ENCODE measurements at regions not wholly inside any gene's neighbourhood (a gene's known extent, or its start where the extent isn't known, plus 50 kb on each side); places are given as distances from the start of the nearest gene placed in this dataset.

DNA sequence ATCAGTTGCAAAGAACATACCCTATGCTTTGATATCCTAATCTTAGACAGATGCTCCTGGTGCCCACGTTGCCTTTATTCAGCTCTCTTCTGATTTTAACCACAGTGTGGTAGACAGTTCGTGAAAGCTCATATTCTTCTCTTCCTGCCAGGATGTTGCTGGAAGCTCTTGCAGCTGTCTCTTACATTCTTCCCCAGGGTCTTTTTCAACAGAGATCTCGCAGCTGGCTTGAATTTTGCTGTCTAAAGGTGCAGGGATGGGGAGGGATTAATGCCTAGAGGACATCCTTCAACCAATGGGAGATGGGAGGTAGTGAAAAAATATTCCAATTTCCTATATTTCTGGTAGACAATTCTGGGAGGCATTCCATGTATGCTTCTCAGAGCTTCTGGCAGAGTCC, 150.0 kb upstream of the APP start (continued):
- no peak for TF ChIP-seq CEBPG (CRISPR knock-in tag; IDR thresholded peaks at IDR 0.05)
- no peak for TF ChIP-seq CEBPG (tag; conservative IDR thresholded peaks at IDR 0.05 in 1 of 2, IDR thresholded peaks at IDR 0.05 in 1 of 2)
- no peak for TF ChIP-seq ZNF444 (CRISPR knock-in tag; IDR thresholded peaks at IDR 0.05)
- no peak for TF ChIP-seq HDAC8 (tag; IDR thresholded peaks at IDR 0.05)
- no peak for TF ChIP-seq ZNF174 (CRISPR knock-in tag; IDR thresholded peaks at IDR 0.05)
- TF ChIP-seq MTA1 (IDR thresholded peaks at IDR 0.05; ENCODE audit: borderline replicate concordance), result no peak
- no peak for TF ChIP-seq KDM5B (IDR thresholded peaks at IDR 0.05; ENCODE audit: insufficient replicate concordance, low read depth, low read length)
- no peak for TF ChIP-seq ZBTB17 (CRISPR knock-in tag; IDR thresholded peaks at IDR 0.05)
- no peak for TF ChIP-seq PHF20 (IDR thresholded peaks at IDR 0.05; ENCODE audit: partially characterized antibody)
- TF ChIP-seq, protein P1, sequence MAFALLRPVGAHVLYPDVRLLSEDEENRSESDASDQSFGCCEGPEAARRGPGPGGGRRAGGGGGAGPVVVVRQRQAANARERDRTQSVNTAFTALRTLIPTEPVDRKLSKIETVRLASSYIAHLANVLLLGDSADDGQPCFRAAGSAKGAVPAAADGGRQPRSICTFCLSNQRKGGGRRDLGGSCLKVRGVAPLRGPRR (CRISPR knock-in tag; IDR thresholded peaks at IDR 0.05), result no peak
- TF ChIP-seq SMAD2 (IDR thresholded peaks at IDR 0.05; ENCODE audit: low read depth, low read length), result no peak

DNA sequence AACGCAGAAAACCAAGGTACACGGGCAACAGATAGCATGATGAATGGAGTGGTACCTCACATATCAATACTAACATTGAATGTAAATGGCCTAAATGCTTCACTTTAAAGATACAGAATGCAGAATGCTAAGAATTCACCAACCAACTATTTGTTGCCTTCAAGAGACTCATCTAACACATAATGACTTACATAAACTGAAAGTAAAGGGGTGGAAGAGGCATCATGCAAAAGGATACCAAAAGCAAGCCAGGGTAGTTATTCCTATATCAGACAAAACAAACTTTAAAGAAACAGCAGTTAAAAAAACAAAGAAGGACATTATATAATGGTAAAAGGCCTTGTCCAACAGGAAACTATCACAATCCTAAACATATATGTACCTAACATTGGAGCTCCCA, 137.1 kb upstream of the APP start:
- Histone ChIP-seq H3K27ac (ENCODE audit: extremely low read depth, low read depth, low read length) (no peak overlapping the region), H3K9me3 (replicated peaks; ENCODE audit: control insufficient read depth, insufficient read depth, low read depth, low read length) (peaks cover 2% of the 10 kb centered on the region; the same call in 1 of the 2 replicates), H3K4me3 (no peak overlapping the region), H2AFZ (ENCODE audit: low read depth, low read length) (no peak overlapping the region), H3K27me3 (ENCODE audit: control insufficient read depth in 2 of 2, insufficient read depth in 2 of 2, low read length in 2 of 2) (no peaks in the 10 kb centered on the region), H3K79me2 (ENCODE audit: control insufficient read depth, insufficient read depth, low read length) (no peaks in the 10 kb centered on the region), H3K9ac (ENCODE audit: insufficient read depth in 1 of 2, low read depth in 2 of 2, low read length in 2 of 2) (no peak overlapping the region), H3K9me1 (ENCODE audit: control insufficient read depth, insufficient read depth, low read length) (no peaks in the 10 kb centered on the region), H3K4me1 (replicated peaks in 1 of 2; ENCODE audit: control insufficient read depth in 2 of 2, insufficient read depth in 2 of 2, low read length in 2 of 2) (no peaks in the 10 kb centered on the region), H3K36me3 (ENCODE audit: control insufficient read depth, insufficient read depth, low read length) (no peaks in the 10 kb centered on the region), H4K20me1 (replicated peaks; ENCODE audit: control insufficient read depth, insufficient read depth, low read length) (no peaks in the 10 kb centered on the region), H3K4me2 (ENCODE audit: insufficient read depth, low read length) (no peak overlapping the region)
- in situ Hi-C loops (cut with MboI) (no loop called here), intact Hi-C loops (cut with micrococcal nuclease) (no loop called here)
- BruUV-seq (replicated peaks), result no TSS peak
- WGBS (ENCODE audit: insufficient coverage, low coverage, missing lambda C conversion rate), result 0% methylated on average over 2 of the region's 2 CpGs
- TF ChIP-seq XRCC3 (IDR thresholded peaks at IDR 0.05), result no peak
- no peak for TF ChIP-seq FOS (IDR thresholded peaks at IDR 0.05; ENCODE audit: extremely low read depth, insufficient read length)
- no peak for TF ChIP-seq SIN3B (IDR thresholded peaks at IDR 0.05; ENCODE audit: low read depth)
- no peak for TF ChIP-seq TAL1 (IDR thresholded peaks at IDR 0.05)
- TF ChIP-seq EP300 (IDR thresholded peaks at IDR 0.05; ENCODE audit: low read length), result no peak
- no peak for TF ChIP-seq JUNB (CRISPR knock-in tag; conservative IDR thresholded peaks at IDR 0.05)
- TF ChIP-seq, protein P2, sequence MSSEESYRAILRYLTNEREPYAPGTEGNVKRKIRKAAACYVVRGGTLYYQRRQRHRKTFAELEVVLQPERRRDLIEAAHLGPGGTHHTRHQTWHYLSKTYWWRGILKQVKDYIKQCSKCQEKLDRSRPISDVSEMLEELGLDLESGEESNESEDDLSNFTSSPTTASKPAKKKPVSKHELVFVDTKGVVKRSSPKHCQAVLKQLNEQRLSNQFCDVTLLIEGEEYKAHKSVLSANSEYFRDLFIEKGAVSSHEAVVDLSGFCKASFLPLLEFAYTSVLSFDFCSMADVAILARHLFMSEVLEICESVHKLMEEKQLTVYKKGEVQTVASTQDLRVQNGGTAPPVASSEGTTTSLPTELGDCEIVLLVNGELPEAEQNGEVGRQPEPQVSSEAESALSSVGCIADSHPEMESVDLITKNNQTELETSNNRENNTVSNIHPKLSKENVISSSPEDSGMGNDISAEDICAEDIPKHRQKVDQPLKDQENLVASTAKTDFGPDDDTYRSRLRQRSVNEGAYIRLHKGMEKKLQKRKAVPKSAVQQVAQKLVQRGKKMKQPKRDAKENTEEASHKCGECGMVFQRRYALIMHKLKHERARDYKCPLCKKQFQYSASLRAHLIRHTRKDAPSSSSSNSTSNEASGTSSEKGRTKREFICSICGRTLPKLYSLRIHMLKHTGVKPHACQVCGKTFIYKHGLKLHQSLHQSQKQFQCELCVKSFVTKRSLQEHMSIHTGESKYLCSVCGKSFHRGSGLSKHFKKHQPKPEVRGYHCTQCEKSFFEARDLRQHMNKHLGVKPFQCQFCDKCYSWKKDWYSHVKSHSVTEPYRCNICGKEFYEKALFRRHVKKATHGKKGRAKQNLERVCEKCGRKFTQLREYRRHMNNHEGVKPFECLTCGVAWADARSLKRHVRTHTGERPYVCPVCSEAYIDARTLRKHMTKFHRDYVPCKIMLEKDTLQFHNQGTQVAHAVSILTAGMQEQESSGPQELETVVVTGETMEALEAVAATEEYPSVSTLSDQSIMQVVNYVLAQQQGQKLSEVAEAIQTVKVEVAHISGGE (CRISPR knock-in tag; IDR thresholded peaks at IDR 0.05), result no peak
- TF ChIP-seq, protein P3, sequence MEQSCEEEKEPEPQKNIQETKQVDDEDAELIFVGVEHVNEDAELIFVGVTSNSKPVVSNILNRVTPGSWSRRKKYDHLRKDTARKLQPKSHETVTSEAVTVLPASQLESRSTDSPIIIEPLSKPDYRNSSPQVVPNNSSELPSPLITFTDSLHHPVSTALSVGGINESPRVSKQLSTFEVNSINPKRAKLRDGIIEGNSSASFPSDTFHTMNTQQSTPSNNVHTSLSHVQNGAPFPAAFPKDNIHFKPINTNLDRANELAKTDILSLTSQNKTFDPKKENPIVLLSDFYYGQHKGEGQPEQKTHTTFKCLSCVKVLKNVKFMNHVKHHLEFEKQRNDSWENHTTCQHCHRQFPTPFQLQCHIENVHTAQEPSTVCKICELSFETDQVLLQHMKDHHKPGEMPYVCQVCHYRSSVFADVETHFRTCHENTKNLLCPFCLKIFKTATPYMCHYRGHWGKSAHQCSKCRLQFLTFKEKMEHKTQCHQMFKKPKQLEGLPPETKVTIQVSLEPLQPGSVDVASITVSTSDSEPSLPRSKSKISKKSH (CRISPR knock-in tag; IDR thresholded peaks at IDR 0.05), result no peak
- TF ChIP-seq ZFP30 (CRISPR knock-in tag; IDR thresholded peaks at IDR 0.05; ENCODE audit: borderline replicate concordance), result no peak
- ChIA-PET POLR2A (no interaction called here), CTCF (ENCODE audit: low intra/inter-chr PET ratio) (no interaction called here)
- DNase-seq (ENCODE audit: extremely low read depth in 1 of 4, low spot score in 3 of 4), result no peak
- no peak for FAIRE-seq
- no peak for ATAC-seq
